PC-9 (cell line): ENCODE measurements at regions not wholly inside any gene's neighbourhood (a gene's known extent, or its start where the extent isn't known, plus 50 kb on each side); places are given as distances from the start of the nearest gene placed in this dataset.

Experiments
- BruUV-seq: library from RNA; stranded (reverse); fragments of 400-500 nt; replicated peaks from 2 replicates; lab custom pipeline; 2021; lab: Mats Ljungman, UMichigan
- CTCF ChIA-PET: fragments of 300-600 bp; sonication (Branson Sonifier 250); formaldehyde crosslinking; loops from one replicate; lab custom pipeline; 2022; ENCODE audit warnings: antibody characterized with exemption; lab: Charles Lee
- POLR2A ChIA-PET: fragments of 300-600 bp; sonication (Branson Sonifier 250); formaldehyde crosslinking; loops from one replicate; lab custom pipeline; 2022; ENCODE audit warnings: antibody characterized with exemption; ENCODE audit not compliant: unreplicated experiment; lab: Charles Lee
- DNase-seq, 2 experiments: peaks; one replicate each; pipeline versions ENCODE4 v3.0.0 to v3.0.0-alpha.2; 2015 to 2022; ENCODE audit warnings: mixed read lengths in 1 of 2
- H2AFZ ChIP-seq: fragments of 200-600 bp; sonication (generic); 2 replicates; pipeline ENCODE4 v1.8.1; 2017; ENCODE audit warnings: antibody characterized with exemption
- H3F3A ChIP-seq: fragments of 200-600 bp; sonication (generic); 2 replicates; pipeline ENCODE4 v1.8.1; 2017; ENCODE audit warnings: antibody characterized with exemption, mild to moderate bottlenecking, low read depth; ENCODE audit not compliant: insufficient read depth
- H3K27ac ChIP-seq: fragments of 200-600 bp; sonication (generic); 2 replicates; pipeline ENCODE4 v1.6.1; 2016; ENCODE audit warnings: mixed run types
- H3K27me3 ChIP-seq: fragments of 200-600 bp; sonication (generic); 2 replicates; pipeline ENCODE4 v1.6.1; 2016; ENCODE audit warnings: low read depth, mixed run types; ENCODE audit not compliant: insufficient read depth
- H3K36me3 ChIP-seq: fragments of 200-600 bp; sonication (generic); 2 replicates; pipeline ENCODE4 v1.6.1; 2016; ENCODE audit warnings: low read depth, mixed run types
- H3K4me1 ChIP-seq: fragments of 200-600 bp; sonication (generic); replicated peaks from 2 replicates; pipeline ENCODE4 v1.6.1; 2016; ENCODE audit warnings: mixed run types; ENCODE audit not compliant: insufficient read depth
- H3K4me2 ChIP-seq: fragments of 200-600 bp; sonication (generic); 2 replicates; pipeline ENCODE4 v1.6.1; 2017; ENCODE audit warnings: mixed run types
- H3K4me3 ChIP-seq: fragments of 200-600 bp; sonication (generic); 2 replicates; pipeline ENCODE4 v1.6.1; 2016; ENCODE audit warnings: mixed run types
- H3K79me2 ChIP-seq: fragments of 200-600 bp; sonication (generic); 2 replicates; pipeline ENCODE4 v1.6.1; 2017; ENCODE audit warnings: low read depth, mixed run types
- H3K9me2 ChIP-seq: fragments of 200-600 bp; sonication (generic); 2 replicates; pipeline ENCODE4 v1.8.1; 2017; ENCODE audit warnings: mild to moderate bottlenecking; ENCODE audit not compliant: insufficient read depth
- H3K9me3 ChIP-seq: fragments of 200-600 bp; sonication (generic); 2 replicates; pipeline ENCODE4 v1.8.1; 2016; ENCODE audit warnings: low read depth; ENCODE audit not compliant: insufficient read depth
- H4K20me1 ChIP-seq: fragments of 200-600 bp; sonication (generic); 2 replicates; pipeline ENCODE4 v1.8.1; 2017; ENCODE audit not compliant: insufficient read depth
- EZH2 ChIP-seq: fragments of 200-600 bp; sonication (generic); IDR thresholded peaks from 2 replicates; pipeline ENCODE4 v1.8.0; 2017; ENCODE audit warnings: antibody characterized with exemption, low read depth
- intact Hi-C: fragments of 100-400 bp; cut with micrococcal nuclease; formaldehyde crosslinking; loops from one replicate; pipeline ENCODE4 v1.10.0; 2022; ENCODE audit not compliant: unreplicated experiment
- TF ChIP-seq, protein P1 (sequence below): fragments of 200-600 bp; sonication (generic); conservative IDR thresholded peaks from 2 replicates; pipeline ENCODE4 v1.6.1; 2017; ENCODE audit warnings: mixed run types, antibody characterized with exemption, mild to moderate bottlenecking, moderate library complexity

DNA sequence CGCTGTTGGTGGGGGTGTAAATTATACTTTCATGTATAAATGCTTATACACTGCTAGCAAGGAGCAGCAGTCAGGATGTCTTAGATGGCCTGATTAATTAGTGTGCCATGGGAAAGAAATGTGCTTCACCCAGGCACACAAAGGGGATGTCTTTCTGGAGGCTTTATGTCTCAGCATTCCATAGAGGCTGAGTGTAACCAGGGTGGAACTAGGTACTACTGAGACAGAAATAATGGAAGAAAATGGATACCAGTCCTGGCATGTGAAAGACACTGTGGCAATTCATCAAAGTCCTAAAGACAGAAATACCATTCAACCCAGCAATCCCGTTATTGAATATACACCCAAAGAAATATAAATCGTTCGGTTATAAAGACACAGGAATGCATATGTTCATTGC lies 52.5 kb downstream of the PF4 start:
- Histone ChIP-seq H3K9me3 (no peaks in the 10 kb centered on the region), H3K4me1 (no peaks in the 10 kb centered on the region), H3K36me3 (no peaks in the 10 kb centered on the region), H3K79me2 (no peaks in the 10 kb centered on the region), H3K27ac (no peak overlapping the region), H3K4me3 (no peak overlapping the region), H3F3A (no peaks in the 10 kb centered on the region), H4K20me1 (no peaks in the 10 kb centered on the region), H3K27me3 (no peaks in the 10 kb centered on the region), H3K9me2 (no peaks in the 10 kb centered on the region), H2AFZ (no peak overlapping the region), H3K4me2 (no peak overlapping the region)
- ChIA-PET POLR2A (no interaction called here), CTCF (interaction anchor here (0.6 kb wide), 1 partner anchor 619 kb away, joined by 5 read pairs; no protein-coding TSS in a partner anchor)
- intact Hi-C loops = loop anchor here (10.0 kb wide), 3 partner anchors 204 to 334 kb away; no protein-coding TSS in a partner anchor
- no TSS peak for BruUV-seq
- DNase-seq = no peak
- TF ChIP-seq, protein P1, sequence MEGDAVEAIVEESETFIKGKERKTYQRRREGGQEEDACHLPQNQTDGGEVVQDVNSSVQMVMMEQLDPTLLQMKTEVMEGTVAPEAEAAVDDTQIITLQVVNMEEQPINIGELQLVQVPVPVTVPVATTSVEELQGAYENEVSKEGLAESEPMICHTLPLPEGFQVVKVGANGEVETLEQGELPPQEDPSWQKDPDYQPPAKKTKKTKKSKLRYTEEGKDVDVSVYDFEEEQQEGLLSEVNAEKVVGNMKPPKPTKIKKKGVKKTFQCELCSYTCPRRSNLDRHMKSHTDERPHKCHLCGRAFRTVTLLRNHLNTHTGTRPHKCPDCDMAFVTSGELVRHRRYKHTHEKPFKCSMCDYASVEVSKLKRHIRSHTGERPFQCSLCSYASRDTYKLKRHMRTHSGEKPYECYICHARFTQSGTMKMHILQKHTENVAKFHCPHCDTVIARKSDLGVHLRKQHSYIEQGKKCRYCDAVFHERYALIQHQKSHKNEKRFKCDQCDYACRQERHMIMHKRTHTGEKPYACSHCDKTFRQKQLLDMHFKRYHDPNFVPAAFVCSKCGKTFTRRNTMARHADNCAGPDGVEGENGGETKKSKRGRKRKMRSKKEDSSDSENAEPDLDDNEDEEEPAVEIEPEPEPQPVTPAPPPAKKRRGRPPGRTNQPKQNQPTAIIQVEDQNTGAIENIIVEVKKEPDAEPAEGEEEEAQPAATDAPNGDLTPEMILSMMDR = no peak
- no peak for TF ChIP-seq EZH2

DNA sequence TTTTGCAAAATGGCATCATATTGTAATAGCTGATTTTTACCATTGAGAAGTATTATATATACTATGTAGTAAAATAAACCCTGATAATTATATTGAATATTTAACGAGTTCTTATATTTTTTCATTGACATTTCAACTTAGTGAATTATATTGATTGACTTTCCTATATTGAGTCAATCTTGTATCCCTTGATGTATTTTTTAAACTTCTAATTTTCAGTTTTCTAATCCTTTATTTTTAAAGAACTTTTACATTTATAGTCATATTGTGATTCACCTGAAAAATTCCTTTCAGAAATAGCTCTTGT lies 54.4 kb downstream of the CXCL1 start:
- Histone ChIP-seq H3K79me2 (no peaks in the 10 kb centered on the region), H3K4me2 (no peak overlapping the region), H3K9me2 (no peaks in the 10 kb centered on the region), H3K27ac (no peak overlapping the region), H3K27me3 (no peaks in the 10 kb centered on the region), H3F3A (no peaks in the 10 kb centered on the region), H3K36me3 (no peaks in the 10 kb centered on the region), H2AFZ (no peak overlapping the region), H4K20me1 (no peaks in the 10 kb centered on the region), H3K4me1 (no peaks in the 10 kb centered on the region), H3K9me3 (no peaks in the 10 kb centered on the region), H3K4me3 (no peak overlapping the region)
- TF ChIP-seq, protein P1 = no peak
- TF ChIP-seq EZH2 = no peak
- no peak for DNase-seq
- BruUV-seq = no TSS peak
- intact Hi-C loops = loop anchor here (2.0 to 10.0 kb wide), 6 partner anchors 114 to 583 kb away; partner anchors contain the start of gene CXCL3
- ChIA-PET POLR2A (no interaction called here), CTCF (no interaction called here)

DNA sequence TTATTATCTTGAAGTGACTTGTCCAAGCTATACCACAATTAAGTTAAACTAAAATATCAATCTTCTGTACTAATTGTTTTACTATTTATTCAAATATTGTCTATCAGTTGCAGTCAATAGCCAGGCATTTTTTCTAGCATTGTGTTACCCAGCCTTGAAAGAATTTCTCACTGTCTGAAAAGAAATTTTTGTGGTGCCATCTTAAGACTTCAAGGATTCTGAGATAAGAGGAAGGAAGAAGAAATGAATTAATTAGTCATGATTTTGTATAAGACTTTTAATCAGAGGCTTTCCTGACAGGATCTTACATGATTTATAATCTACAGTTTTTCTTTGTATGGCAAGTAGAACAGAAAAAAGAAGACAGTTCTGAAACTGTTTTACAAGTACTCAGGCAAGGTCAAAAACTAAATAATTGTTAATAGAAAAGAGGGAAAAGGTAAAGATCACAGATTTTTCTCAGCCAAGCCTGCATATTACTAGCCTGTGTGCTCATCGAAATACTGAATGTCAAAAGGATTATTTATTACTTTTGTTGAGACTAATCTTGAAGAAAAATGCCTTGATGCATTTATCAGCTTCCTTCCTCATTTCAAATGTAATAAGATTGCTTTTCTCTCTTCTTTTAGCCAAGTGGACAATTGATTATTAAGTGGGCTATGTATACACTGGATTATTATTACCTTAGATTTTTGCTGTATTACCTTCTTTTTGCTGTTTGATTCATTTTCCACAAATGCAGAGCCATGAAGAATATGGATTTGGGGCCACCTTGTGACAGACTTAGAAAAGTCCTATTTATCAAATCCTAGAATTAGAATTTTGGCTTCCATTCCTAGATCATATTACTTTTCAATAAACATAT lies 53.8 kb downstream of the CXCL1 start:
- Histone ChIP-seq H4K20me1 (no peaks in the 10 kb centered on the region), H3F3A (no peaks in the 10 kb centered on the region), H3K36me3 (no peaks in the 10 kb centered on the region), H3K9me2 (no peaks in the 10 kb centered on the region), H3K27ac (no peak overlapping the region), H3K4me3 (no peak overlapping the region), H3K9me3 (no peaks in the 10 kb centered on the region), H3K27me3 (no peaks in the 10 kb centered on the region), H3K4me1 (0 out of 2 replicates have a peak, but pooled peaks cover under 1% of the 10 kb centered on the region), H3K4me2 (no peak overlapping the region), H2AFZ (no peak overlapping the region), H3K79me2 (no peaks in the 10 kb centered on the region)
- intact Hi-C loops = loop anchor here (2.0 to 10.0 kb wide), 6 partner anchors 114 to 582 kb away; partner anchors contain the start of gene CXCL3
- CTCF ChIA-PET = no interaction called here
- no peak for TF ChIP-seq EZH2
- TF ChIP-seq, protein P1 = peak; percentile 61
- DNase-seq = no peak
- BruUV-seq = no TSS peak
- POLR2A ChIA-PET = interaction anchor here (0.7 kb wide), 1 partner anchor 251 kb away, joined by 3 read pairs; no protein-coding TSS in a partner anchor
